GM19238 (cell line): ENCODE measurements at regions not wholly inside any gene's neighbourhood (a gene's known extent, or its start where the extent isn't known, plus 50 kb on each side); places are given as distances from the start of the nearest gene placed in this dataset.
A peak's percentile ranks its signal among the peaks of the same experiment; 100 is the strongest.

ENCODE experiments used
- DNase-seq: peaks from one replicate; pipeline ENCODE4 v3.0.0; 2011; ENCODE audit warnings: low spot score; ENCODE audit not compliant: insufficient read length

GRCh38 chr10:124229201-124229988 lies 136.0 kb upstream of the CHST15 start:
- no peak for DNase-seq

- DNase-seq: no peak
These were observed 135.1 kb upstream of the CHST15 start for GRCh38 chr10:124228471-124228870.

- no peak for DNase-seq
These were observed 134.6 kb upstream of the CHST15 start for GRCh38 chr10:124227988-124228387.

GRCh38 chr10:124227055-124227975 lies 133.9 kb upstream of the CHST15 start:
- DNase-seq: no peak

- DNase-seq: no peak
These were observed 133.1 kb upstream of the CHST15 start for GRCh38 chr10:124226271-124227054.

- DNase-seq: peak; percentile 26
These were observed 132.3 kb upstream of the CHST15 start for GRCh38 chr10:124225467-124226270.

- no peak for DNase-seq
These were observed 131.7 kb upstream of the CHST15 start for GRCh38 chr10:124225029-124225466.

GRCh38 chr10:124224331-124225028 lies 131.1 kb upstream of the CHST15 start:
- DNase-seq: no peak

GRCh38 chr10:124223711-124224085 lies 130.3 kb upstream of the CHST15 start:
- no peak for DNase-seq

- no peak for DNase-seq
These were observed 129.8 kb upstream of the CHST15 start for GRCh38 chr10:124222988-124223710.

GRCh38 chr10:124222318-124222987 lies 129.1 kb upstream of the CHST15 start:
- peak; percentile 18 for DNase-seq

- peak; percentile 52 for DNase-seq
These were observed 128.2 kb upstream of the CHST15 start for GRCh38 chr10:124221356-124222317.

- no peak for DNase-seq
These were observed 127.6 kb upstream of the CHST15 start for GRCh38 chr10:124220971-124221355.

GRCh38 chr10:124220547-124220946 lies 127.1 kb upstream of the CHST15 start:
- DNase-seq: no peak

- no peak for DNase-seq
These were observed 126.3 kb upstream of the CHST15 start for GRCh38 chr10:124219655-124220054.

GRCh38 chr10:124219062-124219461 lies 125.7 kb upstream of the CHST15 start:
- DNase-seq: no peak

GRCh38 chr10:124217906-124218804 lies 124.8 kb upstream of the CHST15 start:
- no peak for DNase-seq
